Osteoblast (primary cell): ENCODE measurements at regions not wholly inside any gene's neighbourhood (a gene's known extent, or its start where the extent isn't known, plus 50 kb on each side); places are given as distances from the start of the nearest gene placed in this dataset.

Experiments used
- DNase-seq: peaks from one replicate; pipeline ENCODE4 v3.0.0; 2011; ENCODE audit warnings: low spot score, mixed read lengths; ENCODE audit not compliant: insufficient read length; ENCODE audit errors: missing footprints
- H2AFZ ChIP-seq: 2 replicates; pipeline ENCODE4 v1.6.0; 2011; ENCODE audit warnings: mild to moderate bottlenecking, low read length
- H3K27ac ChIP-seq: 2 replicates; pipeline ENCODE4 v1.5.1; 2011; ENCODE audit warnings: mild to moderate bottlenecking, low read depth, low read length, moderate library complexity
- H3K27me3 ChIP-seq: 2 replicates; pipeline ENCODE4 v1.6.0; 2012; ENCODE audit warnings: mild to moderate bottlenecking, control low read depth, inconsistent platforms, low read length, moderate library complexity; ENCODE audit not compliant: insufficient read depth
- H3K36me3 ChIP-seq: 2 replicates; pipeline ENCODE4 v1.5.1; 2011; ENCODE audit warnings: mild to moderate bottlenecking, low read length, control low read depth, moderate library complexity; ENCODE audit not compliant: insufficient read depth
- H3K4me1 ChIP-seq: 2 replicates; pipeline ENCODE4 v1.5.1; 2011; ENCODE audit warnings: mild to moderate bottlenecking, low read length, control low read depth, moderate library complexity; ENCODE audit not compliant: insufficient read depth
- H3K4me2 ChIP-seq: 2 replicates; pipeline ENCODE4 v1.6.0; 2011; ENCODE audit warnings: mild to moderate bottlenecking, low read length; ENCODE audit not compliant: insufficient read depth
- H3K4me3 ChIP-seq: fragments of 200-600 bp; sonication (generic); 3 replicates; pipeline ENCODE4 v1.5.1; 2012; ENCODE audit warnings: mild to moderate bottlenecking, low read length, inconsistent platforms; ENCODE audit not compliant: insufficient read depth
- H3K79me2 ChIP-seq: 2 replicates; pipeline ENCODE4 v1.6.0; 2012; ENCODE audit warnings: mild to moderate bottlenecking, low read length, control low read depth, inconsistent platforms; ENCODE audit not compliant: insufficient read depth
- H3K9me3 ChIP-seq: 2 replicates; pipeline ENCODE4 v1.5.1; 2011; ENCODE audit warnings: low read depth, low read length, control low read depth
- H4K20me1 ChIP-seq: 2 replicates; pipeline ENCODE4 v1.6.0; 2012; ENCODE audit warnings: mild to moderate bottlenecking, low read length, control low read depth; ENCODE audit not compliant: insufficient read depth
- TF ChIP-seq, protein P1 (sequence below): IDR thresholded peaks from 2 replicates; pipeline ENCODE4 v1.5.1; 2011; ENCODE audit warnings: mild to moderate bottlenecking, low read depth, low read length, moderate library complexity; ENCODE audit errors: extremely low read depth

DNA sequence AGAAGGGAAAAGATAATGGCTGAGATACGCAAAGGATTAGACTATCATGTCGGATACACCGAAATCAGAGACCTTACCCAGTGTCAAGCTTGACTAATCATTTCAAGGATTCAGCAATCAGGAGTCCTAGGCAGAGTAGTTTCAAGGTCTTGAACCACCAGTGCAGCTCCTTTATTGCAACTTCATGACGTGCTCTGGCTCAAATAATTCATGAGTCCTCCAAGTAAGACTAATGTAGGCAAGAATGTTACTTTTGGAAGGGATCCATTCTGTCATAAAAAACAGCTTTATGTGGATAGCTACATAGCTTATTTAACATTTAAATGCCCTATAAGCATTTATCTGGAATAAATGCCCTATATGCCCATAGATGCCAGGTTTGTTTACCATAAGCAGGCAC lies 123.2 kb downstream of the LMO3 start:
- TF ChIP-seq, protein P1, sequence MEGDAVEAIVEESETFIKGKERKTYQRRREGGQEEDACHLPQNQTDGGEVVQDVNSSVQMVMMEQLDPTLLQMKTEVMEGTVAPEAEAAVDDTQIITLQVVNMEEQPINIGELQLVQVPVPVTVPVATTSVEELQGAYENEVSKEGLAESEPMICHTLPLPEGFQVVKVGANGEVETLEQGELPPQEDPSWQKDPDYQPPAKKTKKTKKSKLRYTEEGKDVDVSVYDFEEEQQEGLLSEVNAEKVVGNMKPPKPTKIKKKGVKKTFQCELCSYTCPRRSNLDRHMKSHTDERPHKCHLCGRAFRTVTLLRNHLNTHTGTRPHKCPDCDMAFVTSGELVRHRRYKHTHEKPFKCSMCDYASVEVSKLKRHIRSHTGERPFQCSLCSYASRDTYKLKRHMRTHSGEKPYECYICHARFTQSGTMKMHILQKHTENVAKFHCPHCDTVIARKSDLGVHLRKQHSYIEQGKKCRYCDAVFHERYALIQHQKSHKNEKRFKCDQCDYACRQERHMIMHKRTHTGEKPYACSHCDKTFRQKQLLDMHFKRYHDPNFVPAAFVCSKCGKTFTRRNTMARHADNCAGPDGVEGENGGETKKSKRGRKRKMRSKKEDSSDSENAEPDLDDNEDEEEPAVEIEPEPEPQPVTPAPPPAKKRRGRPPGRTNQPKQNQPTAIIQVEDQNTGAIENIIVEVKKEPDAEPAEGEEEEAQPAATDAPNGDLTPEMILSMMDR, result no peak
- no peaks in the 10 kb centered on the region for H3K4me1 ChIP-seq
- peak; percentile 80 for DNase-seq
- H3K4me3 ChIP-seq, result no peak overlapping the region
- no peaks in the 10 kb centered on the region for H3K79me2 ChIP-seq
- H3K4me2 ChIP-seq, result no peak overlapping the region
- H2AFZ ChIP-seq, result no peak overlapping the region
- H3K27me3 ChIP-seq, result no peaks in the 10 kb centered on the region
- no peak overlapping the region for H3K27ac ChIP-seq
- no peaks in the 10 kb centered on the region for H4K20me1 ChIP-seq
- H3K9me3 ChIP-seq, result peaks cover 4% of the 10 kb centered on the region
- no peaks in the 10 kb centered on the region for H3K36me3 ChIP-seq

DNA sequence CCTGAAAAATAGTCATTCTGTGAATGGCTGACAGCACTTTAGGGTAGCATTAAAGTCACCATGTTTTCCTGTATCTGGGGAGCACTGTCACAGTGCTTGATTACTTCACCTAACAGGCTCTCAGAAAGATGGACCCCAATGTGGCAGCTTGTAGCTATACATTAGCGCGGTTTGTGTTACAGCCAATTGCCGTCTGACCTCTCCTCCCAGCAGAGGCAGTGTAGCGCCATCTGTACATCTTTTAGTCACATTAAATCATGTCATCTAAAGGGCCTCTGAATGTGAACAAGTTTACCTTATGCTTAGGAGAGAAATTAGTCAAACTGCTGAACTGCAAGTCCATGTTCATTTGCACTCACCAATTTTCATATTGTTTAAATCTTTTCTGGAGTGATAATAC lies 113.7 kb downstream of the LMO3 start:
- TF ChIP-seq, protein P1, result no peak
- Histone ChIP-seq H3K27ac (no peak overlapping the region), H3K4me1 (no peaks in the 10 kb centered on the region), H3K79me2 (no peaks in the 10 kb centered on the region), H3K36me3 (no peaks in the 10 kb centered on the region), H2AFZ (no peak overlapping the region), H4K20me1 (no peaks in the 10 kb centered on the region), H3K27me3 (no peaks in the 10 kb centered on the region), H3K9me3 (no peaks in the 10 kb centered on the region), H3K4me3 (no peak overlapping the region), H3K4me2 (no peak overlapping the region)
- DNase-seq, result no peak

DNA sequence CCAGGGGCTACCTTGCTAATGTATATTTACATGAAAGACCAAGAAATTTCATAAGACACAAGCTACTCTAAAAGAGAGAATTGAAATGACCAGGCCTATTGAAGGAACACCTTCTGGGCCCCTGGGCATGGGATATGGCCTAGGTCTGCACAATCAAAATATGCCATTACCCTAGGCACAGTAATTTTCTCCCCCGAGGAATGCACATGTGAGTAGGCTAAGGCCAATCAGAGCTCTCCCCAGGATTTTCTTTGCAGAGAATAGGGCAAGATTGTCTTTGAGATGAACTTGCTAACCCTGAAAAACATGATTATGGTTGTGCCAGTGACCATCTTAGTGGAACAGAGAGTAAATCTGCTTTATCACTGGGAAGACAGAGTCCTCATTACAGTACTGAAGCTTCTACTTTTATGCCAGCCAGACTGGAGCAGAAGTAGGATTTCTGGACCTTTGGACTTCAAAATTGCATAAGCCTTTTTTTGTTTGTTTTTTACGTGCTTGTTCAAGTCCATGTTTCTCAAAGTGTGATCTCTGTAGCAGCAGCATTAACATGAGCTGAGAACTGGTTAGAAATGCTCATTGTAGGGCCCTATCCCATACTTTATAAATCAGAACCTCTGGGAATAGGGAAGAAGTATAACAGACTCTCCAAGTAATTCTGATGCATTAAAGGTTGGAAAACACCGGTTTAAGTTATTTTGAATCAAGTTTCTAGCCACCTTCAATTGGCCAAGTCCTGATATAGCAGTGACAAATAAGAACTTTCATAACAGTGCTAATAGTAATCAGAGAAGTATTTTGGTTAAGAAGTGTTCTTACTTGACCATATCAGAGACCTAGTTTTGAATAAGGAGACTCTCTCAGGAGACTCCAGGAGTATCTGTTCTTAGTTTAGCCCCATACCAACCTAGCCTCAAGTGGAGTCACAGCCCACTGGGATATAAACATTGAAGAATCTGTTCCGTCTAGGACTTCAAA lies 112.9 kb downstream of the LMO3 start:
- H3K9me3 ChIP-seq, result no peaks in the 10 kb centered on the region
- H3K4me3 ChIP-seq, result no peak overlapping the region
- H3K36me3 ChIP-seq, result no peaks in the 10 kb centered on the region
- no peak overlapping the region for H3K27ac ChIP-seq
- no peaks in the 10 kb centered on the region for H4K20me1 ChIP-seq
- TF ChIP-seq, protein P1, result no peak
- DNase-seq, result no peak
- H3K4me2 ChIP-seq, result no peak overlapping the region
- no peaks in the 10 kb centered on the region for H3K79me2 ChIP-seq
- H2AFZ ChIP-seq, result no peak overlapping the region
- no peaks in the 10 kb centered on the region for H3K4me1 ChIP-seq
- H3K27me3 ChIP-seq, result no peaks in the 10 kb centered on the region

DNA sequence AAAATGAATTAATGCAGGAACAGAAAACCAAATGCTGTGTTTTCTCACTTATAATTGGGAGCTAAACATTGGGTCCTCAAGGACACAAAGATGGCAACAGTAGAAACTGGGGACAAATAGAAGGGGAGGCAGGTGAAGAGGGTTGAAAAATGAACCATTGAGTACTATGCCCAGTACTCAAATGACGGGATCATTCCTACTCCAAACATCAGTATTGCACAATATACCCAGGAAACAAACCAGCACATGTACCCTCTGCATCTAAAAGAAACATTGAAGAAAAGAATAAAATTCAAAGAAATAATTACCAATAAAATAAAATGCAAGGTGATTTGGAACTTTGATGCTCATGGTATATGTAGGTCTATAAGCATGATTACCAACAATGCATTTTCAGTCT lies 110.8 kb downstream of the LMO3 start:
- H3K27ac ChIP-seq, result no peak overlapping the region
- no peaks in the 10 kb centered on the region for H3K9me3 ChIP-seq
- H3K79me2 ChIP-seq, result no peaks in the 10 kb centered on the region
- no peak overlapping the region for H2AFZ ChIP-seq
- TF ChIP-seq, protein P1, result no peak
- H4K20me1 ChIP-seq, result no peaks in the 10 kb centered on the region
- no peaks in the 10 kb centered on the region for H3K27me3 ChIP-seq
- no peak for DNase-seq
- no peak overlapping the region for H3K4me3 ChIP-seq
- no peak overlapping the region for H3K4me2 ChIP-seq
- no peaks in the 10 kb centered on the region for H3K4me1 ChIP-seq
- no peaks in the 10 kb centered on the region for H3K36me3 ChIP-seq
